Osteocyte (in vitro differentiated cells): ENCODE measurements at regions not wholly inside any gene's neighbourhood (a gene's known extent, or its start where the extent isn't known, plus 50 kb on each side); places are given as distances from the start of the nearest gene placed in this dataset.

Experiments used
- DNase-seq: peaks from one replicate; pipeline ENCODE4 v3.0.0; 2021; ENCODE audit warnings: mixed read lengths; ENCODE audit not compliant: unreplicated experiment; ENCODE audit errors: extremely low spot score
- H3K27ac Mint-ChIP-seq: one replicate; pipeline ENCODE4 v1.8.0; 2021; ENCODE audit warnings: mild to moderate bottlenecking, mixed read lengths; ENCODE audit not compliant: unreplicated experiment
- H3K27me3 Mint-ChIP-seq: one replicate; pipeline ENCODE4 v1.8.0; 2021; ENCODE audit warnings: mixed read lengths; ENCODE audit not compliant: unreplicated experiment
- H3K36me3 Mint-ChIP-seq: one replicate; pipeline ENCODE4 v1.8.0; 2021; ENCODE audit warnings: mixed read lengths; ENCODE audit not compliant: unreplicated experiment
- H3K4me1 Mint-ChIP-seq: one replicate; pipeline ENCODE4 v1.8.0; 2021; ENCODE audit warnings: mixed read lengths; ENCODE audit not compliant: unreplicated experiment
- H3K4me3 Mint-ChIP-seq: one replicate; pipeline ENCODE4 v1.8.0; 2021; ENCODE audit warnings: mild to moderate bottlenecking, moderate library complexity, mixed read lengths; ENCODE audit not compliant: unreplicated experiment
- H3K9me3 Mint-ChIP-seq: one replicate; pipeline ENCODE4 v1.8.0; 2021; ENCODE audit warnings: mixed read lengths; ENCODE audit not compliant: unreplicated experiment
- CTCF ChIP-seq: fragments of 200-600 bp; sonication (generic); IDR thresholded peaks from 2 replicates; pipeline ENCODE4 v1.5.0; 2021; ENCODE audit warnings: antibody characterized with exemption, mild to moderate bottlenecking, moderate library complexity

GRCh38 chr3:110677506-110677905 lies 394.1 kb upstream of the NECTIN3 start:
- Mint-ChIP-seq H3K4me1 (peaks cover 12% of the 10 kb centered on the region), H3K36me3 (no peaks in the 10 kb centered on the region), H3K9me3 (peaks cover 26% of the 10 kb centered on the region), H3K27me3 (no peaks in the 10 kb centered on the region), H3K4me3 (no peak overlapping the region), H3K27ac (no peak overlapping the region)
- TF ChIP-seq CTCF, result no peak
- DNase-seq, result no peak

- peaks cover 18% of the 10 kb centered on the region for H3K9me3 Mint-ChIP-seq
- no peaks in the 10 kb centered on the region for H3K27me3 Mint-ChIP-seq
- no peak for TF ChIP-seq CTCF
- no peaks in the 10 kb centered on the region for H3K36me3 Mint-ChIP-seq
- no peak overlapping the region for H3K4me3 Mint-ChIP-seq
- no peak for DNase-seq
- peaks cover 12% of the 10 kb centered on the region for H3K4me1 Mint-ChIP-seq
- H3K27ac Mint-ChIP-seq, result no peak overlapping the region
Measured at GRCh38 chr3:110679285-110679684, 392.3 kb upstream of the NECTIN3 start.

DNA sequence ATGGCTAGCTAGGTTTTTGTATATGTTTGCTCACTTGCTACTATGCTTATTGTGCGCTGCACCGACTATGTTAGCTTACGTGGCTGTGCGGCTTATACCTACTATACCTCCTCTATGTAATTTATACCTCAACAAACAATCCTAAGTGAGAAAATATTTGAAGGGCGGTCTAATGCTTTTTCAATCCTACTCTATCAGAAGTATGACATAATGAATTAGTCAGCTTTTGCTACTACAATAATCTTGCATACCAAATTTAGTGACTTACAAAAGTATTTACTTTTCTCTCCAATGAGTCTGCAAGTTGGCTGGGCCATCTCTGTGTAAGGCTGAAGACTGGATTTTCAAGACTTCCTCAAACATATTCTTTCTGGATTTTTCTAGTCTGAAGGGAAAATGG lies 391.2 kb upstream of the NECTIN3 start:
- Mint-ChIP-seq H3K27me3 (no peaks in the 10 kb centered on the region), H3K36me3 (no peaks in the 10 kb centered on the region), H3K4me3 (no peak overlapping the region), H3K9me3 (peaks cover 11% of the 10 kb centered on the region), H3K4me1 (peaks cover 12% of the 10 kb centered on the region), H3K27ac (no peak overlapping the region)
- no peak for DNase-seq
- no peak for TF ChIP-seq CTCF

GRCh38 chr3:110684466-110684865 lies 387.1 kb upstream of the NECTIN3 start:
- TF ChIP-seq CTCF, result no peak
- no peaks in the 10 kb centered on the region for H3K4me1 Mint-ChIP-seq
- H3K4me3 Mint-ChIP-seq, result no peak overlapping the region
- H3K27me3 Mint-ChIP-seq, result no peaks in the 10 kb centered on the region
- no peaks in the 10 kb centered on the region for H3K36me3 Mint-ChIP-seq
- no peak for DNase-seq
- no peaks in the 10 kb centered on the region for H3K9me3 Mint-ChIP-seq
- no peak overlapping the region for H3K27ac Mint-ChIP-seq

- Mint-ChIP-seq H3K4me3 (no peak overlapping the region), H3K36me3 (no peaks in the 10 kb centered on the region), H3K9me3 (no peaks in the 10 kb centered on the region), H3K27ac (no peak overlapping the region), H3K27me3 (no peaks in the 10 kb centered on the region), H3K4me1 (no peaks in the 10 kb centered on the region)
- no peak for DNase-seq
- TF ChIP-seq CTCF, result no peak
Measured at GRCh38 chr3:110685630-110686029, 386.0 kb upstream of the NECTIN3 start.
